Nucleus accumbens (tissue), 56 donors: ENCODE measurements at regions not wholly inside any gene's neighbourhood (a gene's known extent, or its start where the extent isn't known, plus 50 kb on each side); places are given as distances from the start of the nearest gene placed in this dataset.

Experiments
- DNase-seq, 56 donors: peaks; one replicate each; lab custom pipeline; 2025; lab: John Stamatoyannopoulos, UW

GRCh38 chr2:516944-517343 is 160.3 kb downstream of the TMEM18 start:
- no peak for DNase-seq

- DNase-seq = no peak
Observed at GRCh38 chr2:516131-516530, 161.1 kb downstream of the TMEM18 start.

- no peak for DNase-seq
Observed at GRCh38 chr2:515441-516127, 161.6 kb downstream of the TMEM18 start.

- DNase-seq = no peak
Observed at GRCh38 chr2:513981-514706, 163.1 kb downstream of the TMEM18 start.

- DNase-seq = no peak
Observed at GRCh38 chr2:510839-511238, 166.4 kb downstream of the TMEM18 start.

GRCh38 chr2:509888-510287 is 167.3 kb downstream of the TMEM18 start:
- no peak for DNase-seq

- no peak for DNase-seq
Observed at GRCh38 chr2:508121-508520, 169.1 kb downstream of the TMEM18 start.

GRCh38 chr2:506866-507265 is 170.3 kb downstream of the TMEM18 start:
- DNase-seq = no peak

- no peak for DNase-seq
Observed at GRCh38 chr2:506451-506850, 170.8 kb downstream of the TMEM18 start.

GRCh38 chr2:505941-506340 is 171.3 kb downstream of the TMEM18 start:
- DNase-seq = no peak

- DNase-seq = no peak
Observed at GRCh38 chr2:503288-503999, 173.8 kb downstream of the TMEM18 start.

- no peak for DNase-seq
Observed at GRCh38 chr2:502831-503230, 174.4 kb downstream of the TMEM18 start.

- no peak for DNase-seq
Observed at GRCh38 chr2:501667-502066, 175.5 kb downstream of the TMEM18 start.

- DNase-seq = no peak
Observed at GRCh38 chr2:501130-501529, 176.1 kb downstream of the TMEM18 start.

- no peak for DNase-seq
Observed at GRCh38 chr2:499726-500125, 177.5 kb downstream of the TMEM18 start.

GRCh38 chr2:498493-499178 is 178.6 kb downstream of the TMEM18 start:
- no peak for DNase-seq

- no peak for DNase-seq
Observed at GRCh38 chr2:497770-498492, 179.3 kb downstream of the TMEM18 start.

GRCh38 chr2:496729-497128 is 180.5 kb downstream of the TMEM18 start:
- no peak for DNase-seq

GRCh38 chr2:495745-496275 is 181.4 kb downstream of the TMEM18 start:
- DNase-seq = no peak

GRCh38 chr2:494853-495252 is 182.4 kb downstream of the TMEM18 start:
- no peak for DNase-seq
